ENCODE measurements at regions not wholly inside any gene's neighbourhood (a gene's known extent, or its start where the extent isn't known, plus 50 kb on each side); places are given as distances from the start of the nearest gene placed in this dataset.
A peak's percentile ranks its signal among the peaks of the same experiment; 100 is the strongest.

- TF ChIP-seq CTCF (IDR thresholded peaks at IDR 0.05) (no peak), POLR2A (IDR thresholded peaks at IDR 0.05) (no peak), POLR2AphosphoS5 (IDR thresholded peaks at IDR 0.05) (peak in 2 of 3 donors; percentile 24 to 70)
Measured at GRCh38 chr17:68792042-68792685, 163.0 kb downstream of the ABCA8 start.

Data from transverse colon (tissue), 4 donors.